CD4-positive, alpha-beta T cell treated with Interleukin-6 at 100 ng/mL for 8 hours (primary cell): ENCODE measurements at regions not wholly inside any gene's neighbourhood (a gene's known extent, or its start where the extent isn't known, plus 50 kb on each side); places are given as distances from the start of the nearest gene placed in this dataset.
A peak's percentile ranks its signal among the peaks of the same experiment; 100 is the strongest.

Experiments used
- DNase-seq: peaks from one replicate; pipeline ENCODE4 v3.0.0-alpha.2; 2020; ENCODE audit warnings: mixed read lengths, low spot score

GRCh38 chr12:107347261-107347660, 253.9 kb upstream of the CRY1 start:
- DNase-seq, result no peak

DNA sequence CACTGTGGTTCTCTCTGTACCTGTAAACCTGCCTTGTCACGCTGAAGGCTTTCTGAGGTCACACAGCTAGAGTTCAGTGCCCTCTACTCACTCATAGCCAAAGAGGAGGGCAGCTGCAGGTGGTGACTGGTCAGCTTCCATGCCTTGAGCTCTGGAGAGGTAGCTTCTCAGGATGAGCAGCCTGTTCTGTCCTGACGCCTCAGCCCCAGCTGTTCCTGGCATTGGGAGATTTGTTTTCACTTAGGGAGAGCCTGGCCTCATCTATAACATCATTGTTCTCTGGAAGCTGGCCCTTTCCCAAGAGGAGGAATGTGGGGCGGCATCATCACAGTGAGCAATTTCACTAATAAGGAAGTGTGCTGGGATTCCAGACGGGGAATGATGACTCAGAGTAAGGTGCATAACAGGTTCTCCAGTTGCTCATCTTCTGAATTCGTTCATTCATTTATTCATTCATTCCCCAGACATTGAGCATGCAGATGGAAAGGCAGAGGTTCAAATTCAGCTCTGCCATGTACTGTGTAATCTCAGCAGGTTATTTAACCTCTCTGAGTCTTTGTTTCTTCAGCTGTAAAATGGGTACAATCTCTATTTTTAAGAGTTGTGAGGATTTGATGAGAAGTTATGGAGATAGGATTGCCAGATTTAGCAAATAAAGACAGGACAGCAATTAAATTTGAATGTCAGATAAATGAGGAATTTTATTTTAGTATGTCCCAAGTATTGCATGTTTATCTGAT, 255.8 kb upstream of the CRY1 start:
- DNase-seq, result no peak

DNA sequence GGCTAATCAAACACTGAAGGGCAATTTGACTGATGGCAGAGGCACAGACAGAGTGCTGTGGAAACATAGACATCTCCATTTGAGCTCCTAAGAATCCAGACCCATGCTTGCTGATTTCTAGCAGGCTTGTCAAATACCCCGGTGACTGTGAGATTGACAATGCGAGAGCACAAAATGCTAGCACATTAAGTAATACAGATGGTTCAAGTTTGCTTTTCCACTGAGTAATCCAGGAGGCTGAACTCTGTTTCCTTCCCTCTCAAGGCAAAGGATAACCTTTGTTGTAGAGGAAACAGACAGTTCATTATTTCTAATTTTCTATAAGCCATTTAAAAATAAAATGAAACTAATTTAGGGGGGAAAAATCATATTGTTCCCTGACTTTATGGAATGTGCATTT, 256.5 kb upstream of the CRY1 start:
- DNase-seq, result no peak

- no peak for DNase-seq
These were observed 257.8 kb upstream of the CRY1 start for GRCh38 chr12:107351109-107351508.

DNA sequence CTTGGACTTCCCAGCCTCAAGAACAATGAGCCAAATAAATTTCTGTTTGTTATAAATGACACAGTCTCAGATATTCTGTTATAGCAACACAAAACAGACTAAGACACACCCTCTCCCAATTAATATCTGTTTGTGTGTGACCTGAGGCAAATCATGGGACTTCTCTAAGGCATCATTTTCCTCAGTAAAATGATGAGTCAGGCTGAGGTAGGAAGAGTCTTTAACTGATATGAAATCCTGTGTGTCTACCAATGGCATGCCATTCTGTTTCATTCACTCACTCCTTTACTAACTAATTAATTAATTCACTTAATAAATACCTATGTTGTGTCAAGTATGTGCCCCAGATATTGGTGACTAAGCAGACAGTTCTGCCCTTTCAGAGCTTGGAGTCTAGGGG, 258.4 kb upstream of the CRY1 start:
- DNase-seq, result no peak

DNA sequence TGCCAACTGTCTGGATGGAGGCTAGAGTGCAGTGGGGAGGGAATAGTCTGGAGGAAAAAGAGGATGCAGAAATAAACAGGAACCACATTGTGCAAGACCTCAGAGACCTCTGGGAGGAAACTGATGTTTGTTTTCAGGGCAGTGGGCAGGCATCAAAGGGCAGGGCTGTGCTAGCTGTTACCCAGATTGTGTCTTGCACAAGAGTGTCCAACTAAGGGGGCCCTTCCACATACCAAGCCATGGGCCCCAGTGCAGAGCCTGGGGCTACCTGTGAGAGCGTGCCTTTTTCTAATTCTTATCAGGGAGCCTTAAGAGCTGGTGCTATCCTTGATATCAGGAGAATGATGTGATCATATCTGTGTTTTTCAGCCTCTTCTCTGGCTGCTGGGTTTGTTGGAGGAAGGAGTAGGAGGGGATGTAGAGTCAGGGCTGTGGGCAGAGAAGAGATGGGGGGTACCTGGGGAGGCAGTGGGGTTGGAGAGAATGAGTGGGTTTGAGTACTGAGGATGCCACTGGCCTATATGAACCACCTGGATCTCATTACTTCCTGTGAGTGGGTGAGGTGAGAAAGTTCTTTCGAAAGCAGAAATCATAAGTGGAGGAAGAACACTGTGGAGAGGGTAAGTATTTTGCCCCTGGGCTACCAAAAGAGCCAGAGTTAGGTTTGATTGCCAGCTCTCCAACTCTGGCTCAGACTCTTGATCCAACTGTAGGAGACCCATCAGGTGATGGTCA, 259.2 kb upstream of the CRY1 start:
- DNase-seq, result no peak

DNA sequence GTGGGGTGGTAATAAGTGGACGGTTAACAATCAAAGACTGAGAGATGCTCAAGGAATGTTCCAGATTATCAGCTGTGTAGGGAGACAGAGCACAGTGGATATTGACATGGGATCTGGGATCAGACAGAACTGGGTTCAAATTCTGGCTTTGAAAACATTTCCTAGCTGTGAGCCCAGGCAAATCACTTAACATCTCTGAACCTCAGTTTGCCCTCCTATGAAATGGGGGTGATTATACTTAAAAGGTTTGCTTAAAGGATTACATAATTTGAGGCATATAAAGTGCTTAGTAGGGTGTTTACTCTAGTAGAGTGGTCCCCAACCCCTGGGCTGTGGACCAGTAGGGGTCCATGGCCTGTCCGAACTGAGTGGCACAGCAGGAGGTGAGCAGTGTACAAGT, 260.0 kb upstream of the CRY1 start:
- DNase-seq, result no peak

DNA sequence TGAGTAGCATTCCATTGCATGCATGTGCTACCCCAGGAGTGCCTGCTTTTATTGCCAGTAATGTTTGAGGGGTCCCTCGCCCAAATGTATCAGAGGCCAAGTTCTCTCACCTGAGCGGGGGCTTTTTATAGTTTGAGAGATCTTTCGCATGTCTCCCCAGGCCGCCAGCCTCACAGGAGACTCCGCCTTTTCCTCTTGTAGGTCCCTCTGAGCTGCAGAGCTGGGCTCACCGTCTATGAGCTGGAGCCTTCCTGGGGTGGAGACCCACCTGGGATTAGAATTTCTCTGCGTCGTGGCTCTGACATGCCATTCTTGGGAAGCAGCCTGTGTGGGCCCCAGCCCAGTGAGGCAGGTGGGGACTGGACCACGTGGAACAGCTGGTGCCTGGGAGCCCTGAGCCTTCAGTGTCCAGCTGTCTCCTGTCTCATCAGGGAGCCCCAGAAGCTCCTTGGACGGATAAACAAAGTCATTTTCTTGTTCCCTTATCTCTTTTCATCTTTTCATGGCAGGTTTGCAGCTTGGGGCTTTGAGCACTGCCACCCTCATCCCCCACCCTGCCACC, 261.7 kb upstream of the CRY1 start:
- no peak for DNase-seq

GRCh38 chr12:107355612-107356011, 262.3 kb upstream of the CRY1 start:
- no peak for DNase-seq

- DNase-seq, result no peak
These were observed 263.1 kb upstream of the CRY1 start for GRCh38 chr12:107356266-107356936.

DNA sequence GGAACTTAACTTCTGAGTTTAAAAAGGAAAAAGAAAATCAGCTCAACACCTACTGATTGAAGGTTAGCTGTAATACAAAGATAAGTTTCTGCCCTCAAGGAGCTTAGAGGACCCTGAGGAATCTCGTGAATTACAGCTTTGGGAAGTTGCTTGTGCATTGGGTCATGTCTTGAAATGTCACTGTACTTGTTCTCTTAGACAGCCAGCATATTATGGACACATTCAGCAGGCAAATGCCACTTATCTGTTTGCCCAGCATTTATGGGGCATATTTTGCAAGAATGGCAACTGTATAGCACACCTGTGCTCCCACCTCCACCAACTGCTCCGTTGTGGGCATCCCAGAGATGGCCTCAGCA, 263.6 kb upstream of the CRY1 start:
- DNase-seq, result no peak

DNA sequence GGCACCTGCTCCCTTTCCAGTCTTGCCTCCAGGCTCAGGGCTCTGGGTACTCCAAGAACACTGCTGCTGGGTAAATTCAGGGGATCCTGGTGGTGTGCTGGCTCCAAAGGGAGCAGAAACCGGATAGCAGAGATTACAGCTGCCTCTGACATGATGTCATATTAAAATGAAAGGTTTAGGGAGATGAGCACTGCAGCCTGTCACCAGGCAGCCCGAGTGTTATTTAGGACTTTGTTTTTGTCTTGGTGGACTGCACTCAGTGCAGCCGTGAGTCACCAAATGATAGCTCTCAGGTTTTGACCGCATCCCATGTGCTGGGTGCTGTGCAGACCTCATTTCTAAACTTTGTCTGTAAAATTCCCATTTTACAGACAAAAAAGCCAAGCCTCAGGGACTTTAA, 266.0 kb upstream of the CRY1 start:
- no peak for DNase-seq

DNA sequence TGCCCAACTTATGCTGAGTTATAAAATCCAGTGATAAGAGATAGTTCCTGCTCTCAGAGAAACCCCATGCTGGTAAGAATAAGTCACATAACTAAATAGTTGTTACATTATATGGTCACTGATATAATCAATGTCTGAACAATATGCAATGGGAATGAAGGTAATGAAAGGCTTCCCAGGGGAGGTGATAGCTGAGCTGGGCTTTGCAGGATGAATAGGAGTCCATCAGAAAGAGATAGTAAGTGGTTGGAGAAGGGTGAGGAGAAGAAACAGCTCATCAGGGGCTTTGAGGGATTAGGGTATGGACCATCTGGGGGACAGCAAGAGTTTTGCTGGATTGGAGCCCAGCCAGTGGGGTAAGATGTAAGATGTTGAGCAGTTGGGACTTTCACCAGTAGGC, 266.7 kb upstream of the CRY1 start:
- no peak for DNase-seq

GRCh38 chr12:107360482-107360881, 267.1 kb upstream of the CRY1 start:
- no peak for DNase-seq

- no peak for DNase-seq
These were observed 268.6 kb upstream of the CRY1 start for GRCh38 chr12:107361970-107362369.

DNA sequence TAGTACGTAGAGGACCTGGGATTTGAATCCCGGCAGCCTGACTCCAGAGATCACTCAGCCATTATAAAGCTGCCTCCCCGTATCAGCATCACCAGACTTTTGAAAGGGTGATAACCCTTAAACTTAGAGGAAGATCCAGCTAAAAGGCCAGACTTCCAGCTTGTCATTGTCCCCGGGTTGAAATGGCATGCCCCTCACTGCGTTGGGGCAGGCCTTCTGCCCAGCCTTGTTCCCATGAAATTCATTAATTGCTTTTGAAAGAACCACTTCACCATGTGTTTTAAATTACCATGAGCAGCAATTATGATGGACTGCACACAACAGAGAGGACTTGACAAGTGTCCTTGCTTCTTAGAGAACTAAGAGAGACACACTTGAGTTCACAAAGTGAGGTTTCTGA, 269.6 kb upstream of the CRY1 start:
- DNase-seq, result no peak

DNA sequence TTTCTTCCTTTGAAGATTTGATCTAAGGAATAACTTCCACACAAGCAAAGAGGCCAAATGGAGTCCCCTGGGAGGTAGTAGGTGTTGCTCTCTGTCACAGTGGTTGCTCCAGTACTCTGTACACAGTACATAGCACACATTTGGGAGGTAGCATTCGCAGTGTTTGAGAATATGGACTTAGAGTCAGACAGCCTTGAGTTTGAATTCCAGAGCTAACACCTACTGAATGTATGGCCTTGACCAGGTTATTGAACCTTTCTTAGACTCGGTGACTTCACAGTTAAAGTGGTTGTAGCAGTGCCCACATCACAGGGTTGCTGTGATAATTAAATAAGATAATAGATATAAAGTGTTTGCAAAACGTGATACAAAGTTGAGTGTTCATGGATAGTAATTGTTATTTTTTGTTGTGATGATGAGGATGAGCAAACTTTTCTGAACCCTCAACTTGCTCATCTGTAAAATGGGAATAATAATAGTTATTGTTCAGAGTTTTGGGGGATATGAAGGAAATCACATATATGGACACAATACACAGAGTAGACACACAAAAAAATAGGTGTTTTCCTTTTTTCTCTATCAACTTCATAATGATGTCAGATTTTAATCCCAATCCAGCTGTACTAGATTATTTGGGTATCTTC, 271.6 kb upstream of the CRY1 start:
- DNase-seq, result no peak

DNA sequence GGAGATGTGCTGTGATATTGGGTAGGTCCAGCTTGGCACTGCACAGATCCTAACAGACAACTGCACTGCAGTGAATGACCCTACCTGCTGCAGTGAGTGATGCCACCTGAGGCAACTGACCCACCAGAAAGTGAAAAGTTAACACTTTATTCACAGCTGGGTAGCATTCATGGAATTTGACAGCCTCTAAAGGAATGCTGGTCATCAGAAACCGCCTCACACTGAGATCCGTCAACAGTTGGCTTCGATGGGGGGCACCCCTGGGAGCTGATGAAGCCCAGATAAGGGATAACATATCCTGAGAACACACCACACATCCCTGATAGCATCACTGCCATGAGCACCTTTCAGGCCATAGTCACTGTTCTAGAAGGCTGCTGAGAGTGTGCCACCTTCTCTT, 272.4 kb upstream of the CRY1 start:
- no peak for DNase-seq

DNA sequence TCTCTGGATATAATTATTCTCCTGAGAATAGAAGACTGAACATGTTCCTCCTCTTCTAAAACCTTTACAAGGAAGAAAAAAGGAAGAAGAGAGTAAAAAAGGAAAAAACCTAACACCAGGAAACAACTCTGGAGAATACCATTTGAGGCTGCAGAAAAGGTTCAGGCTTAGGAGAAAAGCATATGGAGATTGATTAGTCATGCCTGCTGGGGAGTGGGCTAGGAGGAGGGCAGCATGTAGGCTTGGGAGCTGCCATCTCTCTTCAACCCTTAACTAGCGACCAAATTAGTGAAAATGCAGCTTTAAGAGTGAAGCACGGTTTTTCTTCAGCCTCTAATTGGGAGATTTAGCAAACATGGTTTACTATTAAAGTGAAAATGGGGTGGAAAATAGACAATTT, 273.0 kb upstream of the CRY1 start:
- no peak for DNase-seq

DNA sequence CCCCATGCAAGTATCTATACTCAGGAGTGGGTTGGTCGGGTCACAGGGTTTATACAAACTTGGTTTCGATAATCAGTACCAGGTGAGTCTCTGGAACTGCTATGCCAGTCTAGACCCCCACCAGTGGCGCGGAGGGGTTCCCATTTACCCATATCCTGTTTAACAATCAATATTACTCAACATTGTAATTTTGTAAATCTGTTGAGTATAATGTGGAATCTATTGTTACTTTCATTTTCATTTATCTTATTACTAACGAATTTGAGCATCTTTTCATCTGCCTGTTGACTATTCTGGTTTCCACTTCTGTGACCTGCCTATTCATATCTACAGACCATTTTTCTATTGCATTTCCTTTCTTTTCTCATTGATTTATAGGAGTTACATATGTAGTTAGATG, 275.2 kb upstream of the CRY1 start:
- no peak for DNase-seq

- no peak for DNase-seq
These were observed 275.7 kb upstream of the CRY1 start for GRCh38 chr12:107369006-107369405.

DNA sequence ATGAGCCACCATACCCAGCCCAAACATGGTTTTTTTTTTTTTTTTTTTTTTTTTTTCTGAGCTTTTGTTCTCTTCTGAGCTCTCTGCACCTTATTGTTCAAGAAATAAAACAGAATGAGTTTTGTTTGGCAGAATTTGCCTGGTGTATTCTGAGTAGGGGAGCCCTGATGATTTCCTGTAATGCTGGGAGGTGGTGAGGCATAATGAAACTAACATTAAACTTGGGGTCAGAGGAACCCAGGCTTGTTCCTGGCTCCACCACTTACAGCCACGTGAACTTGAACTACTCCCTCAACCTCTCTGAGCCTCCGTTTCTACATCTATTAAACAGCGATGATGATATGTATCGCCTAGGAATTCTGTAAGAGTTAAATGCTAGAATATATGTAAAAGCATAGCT, 276.3 kb upstream of the CRY1 start:
- peak; percentile 71 for DNase-seq

DNA sequence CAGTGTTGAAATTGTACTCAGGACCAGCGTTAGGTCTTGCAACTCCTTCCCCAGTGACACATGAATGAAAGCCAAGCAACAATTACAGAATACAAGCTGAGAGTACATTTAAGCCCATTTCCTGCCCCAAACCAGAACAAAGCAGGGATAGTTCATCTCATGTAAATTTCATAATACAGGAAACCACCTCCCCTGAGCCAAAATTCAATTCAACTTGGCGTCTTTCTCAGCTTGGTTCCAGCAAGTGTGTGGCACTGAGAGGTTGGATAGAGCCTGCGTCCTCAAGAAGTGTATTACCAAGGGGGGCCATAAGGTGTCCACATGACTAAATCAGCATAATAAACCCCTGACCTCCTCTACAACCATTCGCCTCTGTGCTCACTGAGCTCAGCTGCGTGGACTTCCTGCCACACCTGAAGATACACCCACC, 278.9 kb upstream of the CRY1 start:
- peak; percentile 65 for DNase-seq
